CD4-positive, alpha-beta T cell (primary cell): ENCODE measurements at regions not wholly inside any gene's neighbourhood (a gene's known extent, or its start where the extent isn't known, plus 50 kb on each side); places are given as distances from the start of the nearest gene placed in this dataset.
A peak's percentile ranks its signal among the peaks of the same experiment; 100 is the strongest.

Experiments used
- ATAC-seq: fragments of 200-7000 bp; cut with Tn5 transposase; one replicate; pipeline ENCODE4 v1.10.0; 2022; ENCODE audit warnings: mild to moderate bottlenecking; ENCODE audit not compliant: poor library complexity
- CTCF ChIA-PET: fragments of 350-600 bp; sonication (Branson Sonifier 250); formaldehyde crosslinking; loops from one replicate; lab custom pipeline; 2021; ENCODE audit warnings: antibody characterized with exemption, inconsistent platforms; lab: Charles Lee
- POLR2A ChIA-PET: fragments of 350-600 bp; sonication (Branson Sonifier 250); formaldehyde crosslinking; loops from one replicate; lab custom pipeline; 2021; ENCODE audit warnings: antibody characterized with exemption, inconsistent platforms; lab: Charles Lee
- DNase-seq, 14 experiments: peaks; one replicate each; pipeline ENCODE4 v3.0.0-alpha.2; 2013 to 2020; ENCODE audit warnings: mixed read lengths in 2 of 14
- H3K27ac ChIP-seq, 2 donors: one replicate each; pipeline versions ENCODE4 v1.5.1 to v1.7.0; 2013; ENCODE audit warnings: low read length in 2 of 2, low read depth in 1 of 2, mild to moderate bottlenecking in 1 of 2
- H3K27me3 ChIP-seq, 2 experiments: 1 replicate in 1 of 2; 2 replicates in 1 of 2; pipeline versions ENCODE4 v1.6.1 to v1.7.0; 2013; ENCODE audit warnings: low read length in 2 of 2, control low read depth in 1 of 2, mild to moderate bottlenecking in 1 of 2, moderate library complexity in 1 of 2; ENCODE audit not compliant: insufficient read depth in 2 of 2, control insufficient read depth in 1 of 2
- H3K36me3 ChIP-seq: one replicate; pipeline ENCODE4 v1.6.1; 2013; ENCODE audit warnings: low read length, control low read depth; ENCODE audit not compliant: insufficient read depth
- H3K4me1 ChIP-seq: one replicate; pipeline ENCODE4 v1.6.1; 2013; ENCODE audit warnings: low read length, control low read depth; ENCODE audit not compliant: insufficient read depth
- H3K4me3 ChIP-seq: one replicate; pipeline ENCODE4 v1.5.1; 2013; ENCODE audit warnings: mild to moderate bottlenecking, low read length, moderate library complexity
- H3K9me3 ChIP-seq, 2 experiments: 1 replicate in 1 of 2; 2 replicates in 1 of 2; pipeline versions ENCODE4 v1.6.1 to v1.7.0; 2013; ENCODE audit warnings: low read length in 2 of 2, mild to moderate bottlenecking in 2 of 2, control low read depth in 1 of 2, moderate library complexity in 1 of 2; ENCODE audit not compliant: control insufficient read depth in 1 of 2, insufficient read depth in 1 of 2
- H3K27ac Mint-ChIP-seq: one replicate; pipeline ENCODE4 v1.8.0; 2020; ENCODE audit warnings: mixed read lengths
- H3K27me3 Mint-ChIP-seq: one replicate; pipeline ENCODE4 v1.8.0; 2021; ENCODE audit warnings: mixed read lengths
- H3K36me3 Mint-ChIP-seq: one replicate; pipeline ENCODE4 v1.8.0; 2021; ENCODE audit warnings: low read depth, mixed read lengths
- H3K4me1 Mint-ChIP-seq: one replicate; pipeline ENCODE4 v1.8.0; 2021; ENCODE audit warnings: low read depth, mixed read lengths
- H3K4me3 Mint-ChIP-seq: one replicate; pipeline ENCODE4 v1.8.0; 2020; ENCODE audit warnings: mild to moderate bottlenecking, mixed read lengths
- H3K9me3 Mint-ChIP-seq: one replicate; pipeline ENCODE4 v1.8.0; 2020; ENCODE audit warnings: mixed read lengths
- CTCF ChIP-seq: fragments of 200-600 bp; IDR thresholded peaks from one replicate; pipeline ENCODE4 v1.8.0; 2022; ENCODE audit warnings: antibody characterized with exemption, mild to moderate bottlenecking
- intact Hi-C, 2 experiments: fragments of 100-400 bp; cut with DNase I in 1 of 2; cut with micrococcal nuclease in 1 of 2; formaldehyde crosslinking; loops; one replicate each; pipeline versions ENCODE4 v1.15.1 to v1.9.0; 2023 to 2025; cut with DNase I, micrococcal nuclease

- peaks cover 3% of the 10 kb centered on the region for H3K9me3 Mint-ChIP-seq
- Histone ChIP-seq H3K27me3 (peaks cover 0 to 7% of the 10 kb centered on the region in 2 experiments), H3K36me3 (no peaks in the 10 kb centered on the region), H3K9me3 (no peaks in the 10 kb centered on the region), H3K27ac (no peak overlapping the region), H3K4me1 (no peaks in the 10 kb centered on the region), H3K4me3 (no peak overlapping the region)
- ATAC-seq (no peak), DNase-seq (no peak)
- intact Hi-C loops: loop anchor here (2.0 to 5.0 kb wide), 2 partner anchors 55 to 130 kb away; partner anchors contain the start of gene ANKH (in 2 of the 2)
- ChIA-PET CTCF (interaction anchor here (1.0 to 3.2 kb wide), 6 partner anchors 9 to 317 kb away, joined by 3 to 18 read pairs (median 11); no protein-coding TSS in a partner anchor), POLR2A (interaction anchor here (2.1 kb wide), 1 partner anchor 9 kb away, joined by 19 read pairs; no protein-coding TSS in a partner anchor)
- no peaks in the 10 kb centered on the region for H3K36me3 Mint-ChIP-seq
- TF ChIP-seq CTCF: no peak
- H3K4me3 Mint-ChIP-seq: no peak overlapping the region
- no peaks in the 10 kb centered on the region for H3K27me3 Mint-ChIP-seq
- peaks cover 6% of the 10 kb centered on the region for H3K4me1 Mint-ChIP-seq
- H3K27ac Mint-ChIP-seq: no peak overlapping the region
Measured at GRCh38 chr5:15002173-15002572, 130.6 kb upstream of the ANKH start.

- ChIA-PET POLR2A (no interaction called here), CTCF (no interaction called here)
- H3K4me1 ChIP-seq: no peaks in the 10 kb centered on the region
- DNase-seq (no peak), ATAC-seq (no peak)
- H3K9me3 Mint-ChIP-seq: peaks cover 3% of the 10 kb centered on the region
- H3K36me3 ChIP-seq: no peaks in the 10 kb centered on the region
- H3K27me3 Mint-ChIP-seq: no peaks in the 10 kb centered on the region
- no peaks in the 10 kb centered on the region for H3K9me3 ChIP-seq
- no peaks in the 10 kb centered on the region for H3K36me3 Mint-ChIP-seq
- intact Hi-C loops: loop anchor here (2.0 to 5.0 kb wide), 2 partner anchors 43 to 129 kb away; partner anchors contain the start of gene ANKH (in 2 of the 2)
- peaks cover 0 to 7% of the 10 kb centered on the region in 2 experiments for H3K27me3 ChIP-seq
- H3K4me3 Mint-ChIP-seq: no peak overlapping the region
- no peak overlapping the region for H3K4me3 ChIP-seq
- peaks cover 6% of the 10 kb centered on the region for H3K4me1 Mint-ChIP-seq
- H3K27ac ChIP-seq: no peak overlapping the region
- no peak overlapping the region for H3K27ac Mint-ChIP-seq
- no peak for TF ChIP-seq CTCF
Measured at GRCh38 chr5:15001517-15001916, 129.9 kb upstream of the ANKH start.

- ChIA-PET POLR2A (no interaction called here), CTCF (no interaction called here)
- H3K27me3 Mint-ChIP-seq: no peaks in the 10 kb centered on the region
- Histone ChIP-seq H3K4me1 (peaks cover 4% of the 10 kb centered on the region), H3K4me3 (no peak overlapping the region), H3K9me3 (no peaks in the 10 kb centered on the region), H3K27me3 (peaks cover 0 to 7% of the 10 kb centered on the region in 2 experiments), H3K27ac (no peak overlapping the region), H3K36me3 (no peaks in the 10 kb centered on the region)
- intact Hi-C loops: no loop called here
- no peak overlapping the region for H3K4me3 Mint-ChIP-seq
- TF ChIP-seq CTCF: no peak
- H3K9me3 Mint-ChIP-seq: peaks cover 3% of the 10 kb centered on the region
- H3K27ac Mint-ChIP-seq: no peak overlapping the region
- ATAC-seq (no peak), DNase-seq (peak in 3 of 14 experiments; percentile 12 to 25 (median 24))
- H3K4me1 Mint-ChIP-seq: peaks cover 4% of the 10 kb centered on the region
- no peaks in the 10 kb centered on the region for H3K36me3 Mint-ChIP-seq
Measured at GRCh38 chr5:14998491-14998890, 126.9 kb upstream of the ANKH start.
